CD4-positive, alpha-beta T cell (primary cell): ENCODE measurements at regions not wholly inside any gene's neighbourhood (a gene's known extent, or its start where the extent isn't known, plus 50 kb on each side); places are given as distances from the start of the nearest gene placed in this dataset.

ENCODE experiments used
- ATAC-seq: fragments of 200-7000 bp; cut with Tn5 transposase; one replicate; pipeline ENCODE4 v1.10.0; 2022; ENCODE audit warnings: mild to moderate bottlenecking; ENCODE audit not compliant: poor library complexity
- CTCF ChIA-PET: fragments of 350-600 bp; sonication (Branson Sonifier 250); formaldehyde crosslinking; loops from one replicate; lab custom pipeline; 2021; ENCODE audit warnings: antibody characterized with exemption, inconsistent platforms; lab: Charles Lee
- POLR2A ChIA-PET: fragments of 350-600 bp; sonication (Branson Sonifier 250); formaldehyde crosslinking; loops from one replicate; lab custom pipeline; 2021; ENCODE audit warnings: antibody characterized with exemption, inconsistent platforms; lab: Charles Lee
- DNase-seq, 14 experiments: peaks; one replicate each; pipeline ENCODE4 v3.0.0-alpha.2; 2013 to 2020; ENCODE audit warnings: mixed read lengths in 2 of 14
- H3K27ac ChIP-seq, 2 donors: one replicate each; pipeline versions ENCODE4 v1.5.1 to v1.7.0; 2013; ENCODE audit warnings: low read length in 2 of 2, low read depth in 1 of 2, mild to moderate bottlenecking in 1 of 2
- H3K27me3 ChIP-seq, 2 experiments: 1 replicate in 1 of 2; 2 replicates in 1 of 2; pipeline versions ENCODE4 v1.6.1 to v1.7.0; 2013; ENCODE audit warnings: low read length in 2 of 2, control low read depth in 1 of 2, mild to moderate bottlenecking in 1 of 2, moderate library complexity in 1 of 2; ENCODE audit not compliant: insufficient read depth in 2 of 2, control insufficient read depth in 1 of 2
- H3K36me3 ChIP-seq: one replicate; pipeline ENCODE4 v1.6.1; 2013; ENCODE audit warnings: low read length, control low read depth; ENCODE audit not compliant: insufficient read depth
- H3K4me1 ChIP-seq: one replicate; pipeline ENCODE4 v1.6.1; 2013; ENCODE audit warnings: low read length, control low read depth; ENCODE audit not compliant: insufficient read depth
- H3K4me3 ChIP-seq: one replicate; pipeline ENCODE4 v1.5.1; 2013; ENCODE audit warnings: mild to moderate bottlenecking, low read length, moderate library complexity
- H3K9me3 ChIP-seq, 2 experiments: 1 replicate in 1 of 2; 2 replicates in 1 of 2; pipeline versions ENCODE4 v1.6.1 to v1.7.0; 2013; ENCODE audit warnings: low read length in 2 of 2, mild to moderate bottlenecking in 2 of 2, control low read depth in 1 of 2, moderate library complexity in 1 of 2; ENCODE audit not compliant: control insufficient read depth in 1 of 2, insufficient read depth in 1 of 2
- H3K27ac Mint-ChIP-seq: one replicate; pipeline ENCODE4 v1.8.0; 2020; ENCODE audit warnings: mixed read lengths
- H3K27me3 Mint-ChIP-seq: one replicate; pipeline ENCODE4 v1.8.0; 2021; ENCODE audit warnings: mixed read lengths
- H3K36me3 Mint-ChIP-seq: one replicate; pipeline ENCODE4 v1.8.0; 2021; ENCODE audit warnings: low read depth, mixed read lengths
- H3K4me1 Mint-ChIP-seq: one replicate; pipeline ENCODE4 v1.8.0; 2021; ENCODE audit warnings: low read depth, mixed read lengths
- H3K4me3 Mint-ChIP-seq: one replicate; pipeline ENCODE4 v1.8.0; 2020; ENCODE audit warnings: mild to moderate bottlenecking, mixed read lengths
- H3K9me3 Mint-ChIP-seq: one replicate; pipeline ENCODE4 v1.8.0; 2020; ENCODE audit warnings: mixed read lengths
- CTCF ChIP-seq: fragments of 200-600 bp; IDR thresholded peaks from one replicate; pipeline ENCODE4 v1.8.0; 2022; ENCODE audit warnings: antibody characterized with exemption, mild to moderate bottlenecking
- intact Hi-C, 2 experiments: fragments of 100-400 bp; cut with DNase I in 1 of 2; cut with micrococcal nuclease in 1 of 2; formaldehyde crosslinking; loops; one replicate each; pipeline versions ENCODE4 v1.15.1 to v1.9.0; 2023 to 2025; cut with DNase I, micrococcal nuclease

GRCh38 chr5:89871906-89872305, 537.6 kb downstream of the CETN3 start:
- no peaks in the 10 kb centered on the region for H3K9me3 ChIP-seq
- intact Hi-C loops = no loop called here
- no peak overlapping the region for H3K4me3 Mint-ChIP-seq
- H3K9me3 Mint-ChIP-seq = no peaks in the 10 kb centered on the region
- H3K4me3 ChIP-seq = no peak overlapping the region
- H3K4me1 Mint-ChIP-seq = no peaks in the 10 kb centered on the region
- ChIA-PET POLR2A (no interaction called here), CTCF (no interaction called here)
- no peaks in the 10 kb centered on the region for H3K36me3 ChIP-seq
- H3K27me3 Mint-ChIP-seq = no peaks in the 10 kb centered on the region
- TF ChIP-seq CTCF = no peak
- H3K27me3 ChIP-seq = no peaks in the 10 kb centered on the region
- ATAC-seq (no peak), DNase-seq (no peak)
- no peak overlapping the region for H3K27ac Mint-ChIP-seq
- no peak overlapping the region for H3K27ac ChIP-seq
- no peaks in the 10 kb centered on the region for H3K4me1 ChIP-seq
- H3K36me3 Mint-ChIP-seq = no peaks in the 10 kb centered on the region

GRCh38 chr5:89869346-89869745, 540.2 kb downstream of the CETN3 start:
- DNase-seq (no peak), ATAC-seq (no peak)
- H3K27me3 Mint-ChIP-seq = no peaks in the 10 kb centered on the region
- H3K36me3 ChIP-seq = no peaks in the 10 kb centered on the region
- H3K27me3 ChIP-seq = no peaks in the 10 kb centered on the region
- H3K4me1 ChIP-seq = no peaks in the 10 kb centered on the region
- H3K9me3 Mint-ChIP-seq = no peaks in the 10 kb centered on the region
- intact Hi-C loops = no loop called here
- H3K4me3 Mint-ChIP-seq = no peak overlapping the region
- H3K4me1 Mint-ChIP-seq = no peaks in the 10 kb centered on the region
- CTCF ChIA-PET = interaction anchor here (0.6 kb wide), 1 partner anchor 15 kb away, joined by 3 read pairs; no protein-coding TSS in a partner anchor
- H3K27ac Mint-ChIP-seq = no peak overlapping the region
- H3K27ac ChIP-seq = no peak overlapping the region
- H3K4me3 ChIP-seq = no peak overlapping the region
- POLR2A ChIA-PET = no interaction called here
- H3K36me3 Mint-ChIP-seq = no peaks in the 10 kb centered on the region
- H3K9me3 ChIP-seq = peaks cover 0 to 3% of the 10 kb centered on the region in 2 experiments
- TF ChIP-seq CTCF = no peak

- Mint-ChIP-seq H3K9me3 (no peaks in the 10 kb centered on the region), H3K27me3 (no peaks in the 10 kb centered on the region), H3K27ac (no peak overlapping the region), H3K36me3 (no peaks in the 10 kb centered on the region), H3K4me1 (no peaks in the 10 kb centered on the region), H3K4me3 (no peak overlapping the region)
- ChIA-PET CTCF (no interaction called here), POLR2A (no interaction called here)
- Histone ChIP-seq H3K4me1 (no peaks in the 10 kb centered on the region), H3K27me3 (no peaks in the 10 kb centered on the region), H3K27ac (no peak overlapping the region), H3K4me3 (no peak overlapping the region), H3K36me3 (no peaks in the 10 kb centered on the region), H3K9me3 (peaks cover 0 to 3% of the 10 kb centered on the region in 2 experiments)
- ATAC-seq = no peak
- intact Hi-C loops = no loop called here
- TF ChIP-seq CTCF = no peak
- DNase-seq = no peak
Measured at GRCh38 chr5:89866410-89866809, 543.1 kb downstream of the CETN3 start.
